Progenitor cell of endocrine pancreas (in vitro differentiated cells): ENCODE measurements at regions not wholly inside any gene's neighbourhood (a gene's known extent, or its start where the extent isn't known, plus 50 kb on each side); places are given as distances from the start of the nearest gene placed in this dataset.
"Not testable (repeated sequence)": the region's sequence is repeated elsewhere in the genome, so short reads cannot be mapped to it uniquely, and the experiment has no call there.

Experiments
- DNase-seq: peaks from one replicate; pipeline ENCODE4 v3.0.0; 2021; ENCODE audit warnings: low spot score; ENCODE audit not compliant: unreplicated experiment
- H3K27ac Mint-ChIP-seq: 2 replicates; pipeline ENCODE4 v1.8.0; 2021; ENCODE audit warnings: mild to moderate bottlenecking, moderate library complexity, mixed read lengths
- H3K27me3 Mint-ChIP-seq: 2 replicates; pipeline ENCODE4 v1.8.0; 2021; ENCODE audit warnings: mixed read lengths
- H3K36me3 Mint-ChIP-seq: 2 replicates; pipeline ENCODE4 v1.8.0; 2022; ENCODE audit warnings: mixed read lengths; ENCODE audit not compliant: insufficient read depth
- H3K4me1 Mint-ChIP-seq: 2 replicates; pipeline ENCODE4 v1.8.0; 2021; ENCODE audit warnings: low read depth, mixed read lengths
- H3K4me3 Mint-ChIP-seq: 2 replicates; pipeline ENCODE4 v1.8.0; 2021; ENCODE audit warnings: low read depth, mild to moderate bottlenecking, moderate library complexity, mixed read lengths
- H3K9me3 Mint-ChIP-seq: 2 replicates; pipeline ENCODE4 v1.8.0; 2021; ENCODE audit warnings: low read depth, mixed read lengths
- TF ChIP-seq, protein P1 (sequence below): fragments of 200-600 bp; sonication (generic); IDR thresholded peaks from one replicate; pipeline ENCODE4 v1.5.0; 2021; ENCODE audit warnings: antibody characterized with exemption, mild to moderate bottlenecking; ENCODE audit not compliant: unreplicated experiment

GRCh38 chr2:111618978-111619902, 264.8 kb downstream of the ANAPC1 start:
- H3K4me3 Mint-ChIP-seq: no peak overlapping the region

DNA sequence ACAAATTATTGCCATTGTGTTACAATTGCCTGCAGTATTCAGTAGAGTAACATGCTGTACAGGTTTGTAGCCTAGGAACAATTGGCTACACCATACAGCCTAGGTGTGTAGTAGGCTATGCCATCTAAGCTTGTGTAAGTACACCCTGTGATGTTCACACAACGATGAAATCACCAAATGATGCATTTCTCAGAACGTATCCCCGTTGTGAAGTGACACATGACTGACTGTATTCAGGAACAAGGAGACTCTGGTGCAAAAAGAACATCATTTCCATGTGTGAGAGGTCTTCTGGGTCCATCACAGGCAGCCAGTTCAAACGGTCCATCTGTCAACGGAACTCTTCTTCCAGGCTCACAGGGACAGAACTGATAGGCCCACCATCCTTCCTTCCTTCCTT, 263.7 kb downstream of the ANAPC1 start:
- no peaks in the 10 kb centered on the region for H3K36me3 Mint-ChIP-seq
- peaks cover 22% of the 10 kb centered on the region for H3K4me1 Mint-ChIP-seq
- TF ChIP-seq, protein P1, sequence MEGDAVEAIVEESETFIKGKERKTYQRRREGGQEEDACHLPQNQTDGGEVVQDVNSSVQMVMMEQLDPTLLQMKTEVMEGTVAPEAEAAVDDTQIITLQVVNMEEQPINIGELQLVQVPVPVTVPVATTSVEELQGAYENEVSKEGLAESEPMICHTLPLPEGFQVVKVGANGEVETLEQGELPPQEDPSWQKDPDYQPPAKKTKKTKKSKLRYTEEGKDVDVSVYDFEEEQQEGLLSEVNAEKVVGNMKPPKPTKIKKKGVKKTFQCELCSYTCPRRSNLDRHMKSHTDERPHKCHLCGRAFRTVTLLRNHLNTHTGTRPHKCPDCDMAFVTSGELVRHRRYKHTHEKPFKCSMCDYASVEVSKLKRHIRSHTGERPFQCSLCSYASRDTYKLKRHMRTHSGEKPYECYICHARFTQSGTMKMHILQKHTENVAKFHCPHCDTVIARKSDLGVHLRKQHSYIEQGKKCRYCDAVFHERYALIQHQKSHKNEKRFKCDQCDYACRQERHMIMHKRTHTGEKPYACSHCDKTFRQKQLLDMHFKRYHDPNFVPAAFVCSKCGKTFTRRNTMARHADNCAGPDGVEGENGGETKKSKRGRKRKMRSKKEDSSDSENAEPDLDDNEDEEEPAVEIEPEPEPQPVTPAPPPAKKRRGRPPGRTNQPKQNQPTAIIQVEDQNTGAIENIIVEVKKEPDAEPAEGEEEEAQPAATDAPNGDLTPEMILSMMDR: no peak
- no peak overlapping the region for H3K27ac Mint-ChIP-seq
- no peak overlapping the region for H3K4me3 Mint-ChIP-seq
- no peak for DNase-seq
- H3K9me3 Mint-ChIP-seq: no peaks in the 10 kb centered on the region
- H3K27me3 Mint-ChIP-seq: peaks cover 8% of the 10 kb centered on the region

More at GRCh38 chr2:111618978-111619902, 264.8 kb downstream of the ANAPC1 start:
- DNase-seq: no peak
- TF ChIP-seq, protein P1: no peak
- peaks cover 8% of the 10 kb centered on the region for H3K27me3 Mint-ChIP-seq
- no peaks in the 10 kb centered on the region for H3K36me3 Mint-ChIP-seq
- H3K27ac Mint-ChIP-seq: no peak overlapping the region
- peaks cover 22% of the 10 kb centered on the region for H3K4me1 Mint-ChIP-seq
- no peaks in the 10 kb centered on the region for H3K9me3 Mint-ChIP-seq

DNA sequence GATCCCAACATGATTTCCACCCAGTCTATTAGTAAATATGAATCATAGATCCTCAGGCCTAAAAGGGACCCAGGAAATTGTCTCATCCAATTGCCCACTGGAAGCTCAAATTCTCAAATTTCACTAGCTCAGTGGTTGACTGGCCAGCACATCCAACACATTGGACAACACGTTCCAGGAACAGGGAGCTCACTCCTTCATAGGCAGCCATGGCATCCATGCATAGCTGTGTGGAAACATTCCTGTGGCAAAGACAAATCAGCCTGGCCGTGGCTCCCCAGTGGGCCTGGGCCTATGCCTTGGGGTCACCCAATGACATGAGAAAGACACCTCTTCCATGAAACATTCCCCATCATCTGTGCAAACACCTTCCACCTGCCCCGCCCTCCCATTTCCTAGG, 261.1 kb downstream of the ANAPC1 start:
- peaks cover 4% of the 10 kb centered on the region for H3K27me3 Mint-ChIP-seq
- peaks cover 1% of the 10 kb centered on the region for H3K4me1 Mint-ChIP-seq
- H3K36me3 Mint-ChIP-seq: no peaks in the 10 kb centered on the region
- peaks cover 4% of the 10 kb centered on the region for H3K9me3 Mint-ChIP-seq
- no peak for DNase-seq
- TF ChIP-seq, protein P1: no peak
- H3K4me3 Mint-ChIP-seq: no peak overlapping the region
- H3K27ac Mint-ChIP-seq: no peak overlapping the region

- Mint-ChIP-seq H3K4me3 (no peak overlapping the region), H3K27me3 (peaks cover 4% of the 10 kb centered on the region), H3K9me3 (peaks cover 9% of the 10 kb centered on the region), H3K4me1 (peaks cover 1% of the 10 kb centered on the region), H3K27ac (no peak overlapping the region), H3K36me3 (no peaks in the 10 kb centered on the region)
- no peak for DNase-seq
- TF ChIP-seq, protein P1: no peak
These were observed 260.6 kb downstream of the ANAPC1 start for GRCh38 chr2:111623380-111623779.

- peaks cover 4% of the 10 kb centered on the region for H3K27me3 Mint-ChIP-seq
- no peak overlapping the region for H3K27ac Mint-ChIP-seq
- no peak overlapping the region for H3K4me3 Mint-ChIP-seq
- TF ChIP-seq, protein P1: no peak
- no peaks in the 10 kb centered on the region for H3K4me1 Mint-ChIP-seq
- H3K36me3 Mint-ChIP-seq: peaks cover 3% of the 10 kb centered on the region
- DNase-seq: no peak
- H3K9me3 Mint-ChIP-seq: peaks cover 16% of the 10 kb centered on the region
These were observed 259.4 kb downstream of the ANAPC1 start for GRCh38 chr2:111624411-111625156.

DNA sequence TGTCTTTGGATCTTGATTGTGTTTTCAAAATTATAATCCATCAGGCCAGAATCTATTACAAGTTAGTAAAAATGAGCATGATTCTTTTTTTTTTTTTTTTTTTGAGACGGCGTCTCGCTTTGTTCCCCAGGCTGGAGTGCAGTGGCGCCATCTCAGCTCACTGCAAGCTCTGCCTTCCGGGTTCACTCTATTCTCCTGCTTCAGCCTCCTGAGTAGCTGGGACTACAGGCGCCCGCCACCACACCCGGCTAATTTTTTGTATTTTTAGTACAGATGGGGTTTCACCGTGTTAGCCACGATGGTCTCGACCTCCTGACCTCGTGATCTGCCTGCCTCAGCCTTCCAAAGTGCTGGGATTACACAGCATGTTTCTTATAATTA, 258.8 kb downstream of the ANAPC1 start:
- peaks cover 21% of the 10 kb centered on the region for H3K9me3 Mint-ChIP-seq
- H3K27me3 Mint-ChIP-seq, H3K4me1 Mint-ChIP-seq, DNase-seq, H3K27ac Mint-ChIP-seq, H3K4me3 Mint-ChIP-seq, H3K36me3 Mint-ChIP-seq: not testable (repeated sequence)
